Skeletal muscle tissue (tissue), 3 donors: ENCODE measurements at regions not wholly inside any gene's neighbourhood (a gene's known extent, or its start where the extent isn't known, plus 50 kb on each side); places are given as distances from the start of the nearest gene placed in this dataset.
"Not testable (repeated sequence)": the region's sequence is repeated elsewhere in the genome, so short reads cannot be mapped to it uniquely, and the experiment has no call there.

Experiments used
- H3K27ac ChIP-seq: one replicate; pipeline ENCODE4 v1.7.0; 2013; ENCODE audit warnings: mild to moderate bottlenecking, low read depth, low read length, inconsistent platforms
- H3K27me3 ChIP-seq, 3 donors: one replicate each; pipeline ENCODE4 v1.7.0; 2013; ENCODE audit warnings: low read length in 3 of 3; ENCODE audit not compliant: control insufficient read depth in 3 of 3, insufficient read depth in 3 of 3
- H3K36me3 ChIP-seq, 3 donors: one replicate each; pipeline ENCODE4 v1.7.0; 2013; ENCODE audit warnings: low read length in 3 of 3; ENCODE audit not compliant: control insufficient read depth in 3 of 3, insufficient read depth in 3 of 3
- H3K4me1 ChIP-seq, 3 donors: one replicate each; pipeline ENCODE4 v1.7.0; 2013; ENCODE audit warnings: low read length in 3 of 3, mild to moderate bottlenecking in 3 of 3; ENCODE audit not compliant: control insufficient read depth in 3 of 3, insufficient read depth in 3 of 3
- H3K4me3 ChIP-seq, 3 donors: one replicate each; pipeline ENCODE4 v1.7.0; 2013; ENCODE audit warnings: low read length in 3 of 3
- H3K9ac ChIP-seq, 3 donors: one replicate each; pipeline ENCODE4 v1.7.0; 2013; ENCODE audit warnings: low read length in 3 of 3, mild to moderate bottlenecking in 3 of 3, moderate library complexity in 2 of 3, low read depth in 1 of 3
- H3K9me3 ChIP-seq, 3 donors: one replicate each; pipeline ENCODE4 v1.7.0; 2013; ENCODE audit warnings: low read length in 3 of 3; ENCODE audit not compliant: control insufficient read depth in 3 of 3
- donor health status: Osteomylitis.

- Histone ChIP-seq H3K4me1 (no peaks in the 10 kb centered on the region), H3K36me3 (no peaks in the 10 kb centered on the region), H3K4me3 (no peak overlapping the region), H3K27ac (no peak overlapping the region), H3K9me3 (no peaks in the 10 kb centered on the region), H3K9ac (no peak overlapping the region), H3K27me3 (peaks cover 0 to 4% (median 0%) of the 10 kb centered on the region in 3 donors)
Measured at GRCh38 chrX:13955975-13956374, 73.7 kb downstream of the GEMIN8 start.

GRCh38 chrX:13955095-13955647 lies 74.5 kb downstream of the GEMIN8 start:
- Histone ChIP-seq H3K9ac (no peak overlapping the region), H3K27me3 (peaks cover 0 to 4% (median 0%) of the 10 kb centered on the region in 3 donors), H3K36me3 (no peaks in the 10 kb centered on the region), H3K27ac (no peak overlapping the region), H3K4me3 (no peak overlapping the region), H3K4me1 (no peaks in the 10 kb centered on the region), H3K9me3 (no peaks in the 10 kb centered on the region)

DNA sequence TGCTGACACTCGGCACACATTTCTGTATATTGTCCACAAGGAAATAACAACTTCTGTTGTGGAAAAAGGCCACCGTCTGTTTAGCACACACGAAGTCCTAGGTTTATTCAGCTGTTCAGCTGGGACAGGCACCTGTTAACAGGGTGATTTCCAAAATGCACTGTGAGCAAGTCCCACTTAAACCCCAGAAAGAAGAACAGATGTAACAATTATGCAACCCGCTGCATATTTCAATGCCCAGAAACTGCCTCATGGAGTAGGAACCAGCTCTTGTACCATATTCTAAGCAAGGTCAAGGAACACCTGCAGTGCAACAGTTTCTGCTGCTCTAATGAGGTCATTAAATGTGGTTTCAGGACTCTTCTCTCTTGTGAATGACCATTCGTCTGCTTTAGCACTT lies 77.1 kb downstream of the GEMIN8 start:
- Histone ChIP-seq H3K36me3 (no peaks in the 10 kb centered on the region), H3K4me1 (no peaks in the 10 kb centered on the region), H3K9me3 (no peaks in the 10 kb centered on the region), H3K27ac (no peak overlapping the region), H3K27me3 (peaks cover 0 to 4% (median 0%) of the 10 kb centered on the region in 3 donors), H3K4me3 (no peak overlapping the region), H3K9ac (no peak overlapping the region)

DNA sequence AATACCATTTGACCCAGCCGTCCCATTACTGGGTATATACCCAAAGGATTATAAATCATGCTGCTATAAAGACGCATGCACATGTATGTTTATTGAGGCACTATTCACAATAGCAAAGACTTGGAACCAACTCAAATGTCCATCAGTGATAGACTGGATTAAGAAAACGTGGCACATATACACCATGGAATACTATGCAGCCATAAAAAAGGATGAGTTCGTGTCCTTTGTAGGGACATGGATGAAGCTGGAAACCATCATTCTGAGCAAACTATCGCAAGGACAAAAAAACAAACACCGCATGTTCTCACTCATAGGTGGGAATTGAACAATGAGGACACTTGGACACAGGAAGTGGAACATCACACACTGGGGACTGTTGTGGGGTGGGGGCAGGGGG lies 83.5 kb downstream of the GEMIN8 start:
- H3K36me3 ChIP-seq, H3K9ac ChIP-seq, H3K4me1 ChIP-seq, H3K9me3 ChIP-seq, H3K27ac ChIP-seq, H3K27me3 ChIP-seq, H3K4me3 ChIP-seq: not testable (repeated sequence)

DNA sequence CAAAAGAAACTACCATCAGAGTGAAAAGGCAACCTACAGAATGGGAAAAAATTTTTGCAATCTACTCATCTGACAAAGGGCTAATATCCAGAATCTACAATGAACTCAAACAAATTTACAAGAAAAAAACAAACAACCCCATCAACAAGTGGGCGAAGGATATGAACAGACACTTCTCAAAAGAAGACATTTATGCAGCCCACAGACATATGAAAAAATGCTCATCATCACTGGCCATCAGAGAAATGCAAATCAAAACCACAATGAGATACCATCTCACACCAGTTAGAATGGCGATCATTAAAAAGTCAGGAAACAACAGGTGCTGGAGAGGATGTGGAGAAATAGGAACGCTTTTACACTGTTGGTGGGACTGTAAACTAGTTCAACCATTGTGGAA lies 83.9 kb downstream of the GEMIN8 start:
- H3K4me1 ChIP-seq, H3K27me3 ChIP-seq, H3K36me3 ChIP-seq, H3K9me3 ChIP-seq, H3K9ac ChIP-seq, H3K27ac ChIP-seq, H3K4me3 ChIP-seq: not testable (repeated sequence)

- peaks cover 0 to 38% (median 0%) of the 10 kb centered on the region in 3 donors for H3K27me3 ChIP-seq
- no peak overlapping the region for H3K4me3 ChIP-seq
- H3K9me3 ChIP-seq, result no peaks in the 10 kb centered on the region
- H3K4me1 ChIP-seq, result peaks cover 0 to 5% (median 2%) of the 10 kb centered on the region in 3 donors
- no peaks in the 10 kb centered on the region for H3K36me3 ChIP-seq
- H3K9ac ChIP-seq, result no peak overlapping the region
- no peak overlapping the region for H3K27ac ChIP-seq
Measured at GRCh38 chrX:13940671-13941070, 89.0 kb downstream of the GEMIN8 start.

DNA sequence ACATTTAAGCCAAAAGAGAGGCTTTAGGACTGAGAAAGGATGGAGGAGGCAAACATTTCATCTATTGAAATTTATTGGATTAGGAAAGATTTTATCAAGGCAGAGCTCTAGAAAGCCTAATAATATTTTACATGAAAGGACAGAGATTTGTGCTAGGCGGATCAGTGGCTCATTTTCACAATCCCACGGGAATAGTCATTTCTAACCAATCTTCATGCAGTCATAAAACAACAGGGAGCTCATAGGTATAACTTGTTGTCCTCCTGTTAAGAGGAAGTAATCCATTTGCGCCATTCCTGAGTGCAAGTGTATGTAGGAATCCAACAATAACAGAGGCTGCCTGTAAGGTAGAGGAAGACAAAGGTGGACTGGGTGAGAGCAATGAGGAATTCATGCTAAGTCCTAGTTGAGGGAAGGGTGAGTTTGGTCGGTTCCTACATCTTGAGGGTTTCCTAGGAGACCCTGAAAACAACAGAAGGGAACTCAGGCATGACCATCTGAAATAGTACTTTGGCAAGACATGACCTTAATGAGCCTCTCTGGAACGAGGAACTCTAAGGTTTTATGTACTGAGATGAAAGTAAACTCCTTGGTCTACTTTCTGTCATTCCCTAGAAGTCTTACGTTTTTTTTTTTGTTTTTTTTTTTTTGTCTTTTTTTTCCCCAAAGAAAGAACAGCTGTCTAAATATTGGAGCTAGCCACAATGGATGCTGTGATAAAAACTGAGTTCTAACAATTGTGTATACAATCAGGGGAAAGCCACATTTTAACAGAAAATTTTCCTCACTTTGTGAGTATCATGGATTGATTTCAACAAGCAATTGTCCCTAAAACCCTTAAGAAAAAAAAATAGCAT lies 89.7 kb downstream of the GEMIN8 start:
- Histone ChIP-seq H3K36me3 (no peaks in the 10 kb centered on the region), H3K9me3 (no peaks in the 10 kb centered on the region), H3K9ac (no peak overlapping the region), H3K27ac (no peak overlapping the region), H3K4me3 (no peak overlapping the region), H3K4me1 (peaks cover 0 to 5% (median 2%) of the 10 kb centered on the region in 3 donors), H3K27me3 (peaks cover 0 to 41% (median 0%) of the 10 kb centered on the region in 3 donors)

DNA sequence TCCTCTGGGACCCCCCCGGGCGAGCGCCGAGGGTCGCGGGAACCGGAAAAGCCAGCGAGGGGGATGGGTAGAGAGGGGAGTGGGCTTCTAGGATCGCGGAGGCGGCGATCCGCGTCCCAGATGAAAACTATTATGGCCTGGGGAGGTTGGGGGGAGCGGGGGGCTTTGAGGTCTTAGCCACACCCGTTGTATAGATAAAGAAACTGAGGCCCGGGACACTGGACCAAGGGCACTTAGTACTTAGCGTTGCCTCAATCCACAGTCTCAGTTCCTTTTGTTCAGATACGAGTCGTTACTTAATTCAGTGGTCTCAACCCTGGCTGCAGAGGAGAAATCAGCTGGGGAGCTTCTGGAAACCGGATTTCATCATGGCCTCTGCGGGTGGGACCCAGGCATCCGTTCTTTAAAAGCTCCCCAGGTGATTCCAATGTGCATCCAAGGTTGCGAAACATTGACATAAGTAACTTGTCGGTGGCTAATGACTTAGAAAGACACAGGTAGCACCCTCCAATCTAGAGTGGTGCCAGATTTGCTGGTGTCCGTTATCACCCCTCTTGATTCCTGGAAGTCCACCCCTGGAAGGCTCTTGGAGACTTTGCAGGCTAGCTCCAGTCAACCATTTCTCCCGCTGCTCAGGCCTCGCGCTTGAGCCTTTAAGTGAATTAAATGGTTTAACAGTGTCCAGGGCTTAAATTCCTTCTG lies 90.7 kb downstream of the GEMIN8 start:
- H3K36me3 ChIP-seq, result no peaks in the 10 kb centered on the region
- H3K27ac ChIP-seq, result no peak overlapping the region
- H3K27me3 ChIP-seq, result peaks cover 0 to 48% (median 0%) of the 10 kb centered on the region in 3 donors
- H3K4me1 ChIP-seq, result peaks cover 0 to 5% (median 2%) of the 10 kb centered on the region in 3 donors
- no peaks in the 10 kb centered on the region for H3K9me3 ChIP-seq
- H3K9ac ChIP-seq, result no peak overlapping the region
- no peak overlapping the region for H3K4me3 ChIP-seq

GRCh38 chrX:13938051-13938828 lies 91.5 kb downstream of the GEMIN8 start:
- Histone ChIP-seq H3K27me3 (peaks cover 0 to 48% (median 0%) of the 10 kb centered on the region in 3 donors), H3K4me1 (peaks cover 0 to 5% (median 2%) of the 10 kb centered on the region in 3 donors), H3K27ac (no peak overlapping the region), H3K36me3 (no peaks in the 10 kb centered on the region), H3K9ac (no peak overlapping the region), H3K9me3 (no peaks in the 10 kb centered on the region), H3K4me3 (peak overlapping the region in 2 of 3 donors; percentile 33 to 41)
